Kidney epithelial cell (primary cell): ENCODE measurements at regions not wholly inside any gene's neighbourhood (a gene's known extent, or its start where the extent isn't known, plus 50 kb on each side); places are given as distances from the start of the nearest gene placed in this dataset.

Experiments
- DNase-seq: peaks from one replicate; pipeline ENCODE4 v3.0.0-alpha.2; 2010; ENCODE audit warnings: low read depth
- H3K27me3 ChIP-seq: 2 replicates; pipeline ENCODE4 v1.6.0; 2011; ENCODE audit warnings: low read length; ENCODE audit not compliant: control insufficient read depth, insufficient read depth
- H3K36me3 ChIP-seq: 2 replicates; pipeline ENCODE4 v1.5.1; 2011; ENCODE audit warnings: low read length; ENCODE audit not compliant: control insufficient read depth, insufficient read depth
- H3K4me3 ChIP-seq: 2 replicates; pipeline ENCODE4 v1.5.1; 2011; ENCODE audit warnings: low read depth, mild to moderate bottlenecking, control low read depth, low read length
- TF ChIP-seq, protein P1 (sequence below): IDR thresholded peaks from 2 replicates; pipeline ENCODE4 v1.5.1; 2011; ENCODE audit warnings: mild to moderate bottlenecking, moderate library complexity, low read length, control low read depth, inconsistent platforms; ENCODE audit not compliant: insufficient read depth, poor library complexity, severe bottlenecking

DNA sequence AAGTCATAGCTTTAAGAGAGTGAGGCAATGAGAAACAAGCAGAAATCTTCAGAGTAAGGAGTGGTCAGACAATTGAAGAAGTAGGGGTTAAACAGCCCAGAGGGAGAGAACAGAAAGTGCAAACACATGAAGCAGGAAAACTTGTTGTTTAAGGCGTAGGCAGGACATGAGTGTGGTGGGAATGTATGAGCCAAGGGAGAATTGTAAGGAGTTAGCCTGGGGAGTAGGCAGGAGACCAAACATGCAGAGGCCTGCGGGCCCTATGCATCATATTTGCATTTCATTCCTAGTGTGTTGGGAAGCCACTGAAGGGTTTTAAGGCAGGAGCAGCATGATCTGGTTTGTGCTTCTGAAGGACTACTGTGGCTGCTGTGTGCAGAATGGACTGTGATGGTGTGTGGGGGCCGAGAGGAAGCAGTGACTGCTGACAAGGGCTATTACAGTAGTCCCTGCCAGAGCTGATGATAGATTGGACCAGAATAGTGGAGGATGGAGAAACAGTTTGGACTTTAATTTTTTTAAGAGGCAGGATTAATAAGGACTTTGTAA lies 179.9 kb upstream of the C11orf87 start:
- Histone ChIP-seq H3K4me3 (no peak overlapping the region), H3K27me3 (no peaks in the 10 kb centered on the region), H3K36me3 (no peaks in the 10 kb centered on the region)
- no peak for DNase-seq
- TF ChIP-seq, protein P1, sequence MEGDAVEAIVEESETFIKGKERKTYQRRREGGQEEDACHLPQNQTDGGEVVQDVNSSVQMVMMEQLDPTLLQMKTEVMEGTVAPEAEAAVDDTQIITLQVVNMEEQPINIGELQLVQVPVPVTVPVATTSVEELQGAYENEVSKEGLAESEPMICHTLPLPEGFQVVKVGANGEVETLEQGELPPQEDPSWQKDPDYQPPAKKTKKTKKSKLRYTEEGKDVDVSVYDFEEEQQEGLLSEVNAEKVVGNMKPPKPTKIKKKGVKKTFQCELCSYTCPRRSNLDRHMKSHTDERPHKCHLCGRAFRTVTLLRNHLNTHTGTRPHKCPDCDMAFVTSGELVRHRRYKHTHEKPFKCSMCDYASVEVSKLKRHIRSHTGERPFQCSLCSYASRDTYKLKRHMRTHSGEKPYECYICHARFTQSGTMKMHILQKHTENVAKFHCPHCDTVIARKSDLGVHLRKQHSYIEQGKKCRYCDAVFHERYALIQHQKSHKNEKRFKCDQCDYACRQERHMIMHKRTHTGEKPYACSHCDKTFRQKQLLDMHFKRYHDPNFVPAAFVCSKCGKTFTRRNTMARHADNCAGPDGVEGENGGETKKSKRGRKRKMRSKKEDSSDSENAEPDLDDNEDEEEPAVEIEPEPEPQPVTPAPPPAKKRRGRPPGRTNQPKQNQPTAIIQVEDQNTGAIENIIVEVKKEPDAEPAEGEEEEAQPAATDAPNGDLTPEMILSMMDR = no peak

DNA sequence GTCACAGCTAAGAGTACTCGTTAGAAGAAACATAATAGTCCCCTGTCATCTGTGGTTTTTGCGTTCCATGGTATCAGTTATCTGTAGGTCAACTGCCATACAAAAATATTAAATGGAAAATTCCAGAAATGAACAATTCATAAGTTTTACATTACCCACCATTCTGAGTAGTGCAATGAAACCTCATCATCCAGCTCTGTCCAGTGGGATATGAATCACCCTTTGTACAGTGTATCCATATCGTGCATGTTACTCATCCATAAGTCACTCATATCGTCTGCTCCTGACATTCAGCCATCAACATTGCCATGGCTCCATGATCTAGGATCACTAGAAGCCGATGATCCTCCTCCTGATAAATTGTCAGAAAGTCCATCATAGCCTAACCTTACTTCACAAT lies 174.9 kb upstream of the C11orf87 start:
- TF ChIP-seq, protein P1 = no peak
- Histone ChIP-seq H3K4me3 (no peak overlapping the region), H3K36me3 (no peaks in the 10 kb centered on the region), H3K27me3 (no peaks in the 10 kb centered on the region)
- no peak for DNase-seq

DNA sequence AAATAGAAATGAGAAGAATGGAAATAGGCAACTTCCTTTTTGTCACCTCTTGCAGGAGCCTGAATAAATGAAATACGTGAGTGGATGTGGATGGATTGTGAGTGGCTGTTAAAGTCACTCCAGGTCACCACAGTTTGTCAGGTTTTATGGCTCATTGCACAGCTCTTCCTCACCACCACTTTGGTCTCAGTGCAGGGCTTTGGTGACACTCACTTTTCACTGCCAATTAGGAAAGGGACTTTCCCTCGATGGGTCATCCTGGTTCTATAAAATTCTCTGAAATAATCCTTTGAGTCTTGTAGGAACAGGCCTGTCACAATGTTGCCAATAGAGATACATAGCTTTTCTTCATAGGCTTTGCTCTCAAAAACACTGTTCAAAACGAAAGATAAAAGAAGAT lies 172.4 kb upstream of the C11orf87 start:
- TF ChIP-seq, protein P1 = no peak
- no peaks in the 10 kb centered on the region for H3K36me3 ChIP-seq
- DNase-seq = no peak

DNA sequence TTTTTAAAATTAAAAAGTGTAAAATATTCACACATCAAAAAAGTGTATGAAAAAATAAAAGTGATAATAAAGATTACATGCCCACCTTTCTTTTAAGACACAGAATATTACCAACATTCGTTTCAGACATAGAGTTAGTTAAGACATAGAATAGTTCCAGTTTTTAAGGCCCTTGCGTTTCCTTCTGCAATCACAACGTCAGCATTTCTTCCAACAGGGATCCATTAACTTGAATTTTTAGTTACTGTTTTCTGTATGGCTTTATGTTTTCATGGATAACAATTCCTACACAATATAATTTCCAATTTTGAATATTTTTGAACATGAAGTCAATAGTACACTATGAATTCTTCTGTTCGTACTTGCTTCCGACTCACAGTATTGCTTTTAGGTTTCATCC lies 170.8 kb upstream of the C11orf87 start:
- TF ChIP-seq, protein P1 = no peak

More for the DNA sequence above, 172.4 kb upstream of the C11orf87 start:
- no peaks in the 10 kb centered on the region for H3K27me3 ChIP-seq
- no peak overlapping the region for H3K4me3 ChIP-seq

DNA sequence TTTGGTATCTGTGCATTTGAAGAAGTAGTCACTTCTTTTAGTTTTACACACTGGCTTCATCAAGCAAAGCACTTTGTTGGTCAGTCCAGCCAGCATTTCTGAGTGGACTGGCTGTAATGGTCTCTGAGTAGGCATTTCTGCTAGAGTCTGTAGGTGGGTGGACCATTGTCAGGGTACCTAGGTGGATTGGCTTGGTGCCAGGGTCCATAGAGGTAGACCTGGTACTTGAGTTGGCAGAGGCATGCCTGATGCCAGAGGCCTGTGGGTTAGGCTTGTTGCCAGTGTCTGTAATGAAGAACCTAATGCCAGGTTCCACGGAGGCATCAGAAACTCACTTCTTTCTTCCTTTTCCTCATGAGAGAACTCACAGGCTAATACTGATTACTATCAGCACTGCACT lies 157.9 kb upstream of the C11orf87 start:
- TF ChIP-seq, protein P1 = no peak
- Histone ChIP-seq H3K4me3 (no peak overlapping the region), H3K27me3 (no peaks in the 10 kb centered on the region), H3K36me3 (no peaks in the 10 kb centered on the region)
- no peak for DNase-seq

More for the DNA sequence above, 170.8 kb upstream of the C11orf87 start:
- H3K4me3 ChIP-seq = no peak overlapping the region
- no peaks in the 10 kb centered on the region for H3K27me3 ChIP-seq
- no peak for DNase-seq
- no peaks in the 10 kb centered on the region for H3K36me3 ChIP-seq
